GM19238 (cell line): ENCODE measurements at regions not wholly inside any gene's neighbourhood (a gene's known extent, or its start where the extent isn't known, plus 50 kb on each side); places are given as distances from the start of the nearest gene placed in this dataset.
"Not testable (repeated sequence)": the region's sequence is repeated elsewhere in the genome, so short reads cannot be mapped to it uniquely, and the experiment has no call there.

Experiments
- DNase-seq: peaks from one replicate; pipeline ENCODE4 v3.0.0; 2011; ENCODE audit warnings: low spot score; ENCODE audit not compliant: insufficient read length

DNA sequence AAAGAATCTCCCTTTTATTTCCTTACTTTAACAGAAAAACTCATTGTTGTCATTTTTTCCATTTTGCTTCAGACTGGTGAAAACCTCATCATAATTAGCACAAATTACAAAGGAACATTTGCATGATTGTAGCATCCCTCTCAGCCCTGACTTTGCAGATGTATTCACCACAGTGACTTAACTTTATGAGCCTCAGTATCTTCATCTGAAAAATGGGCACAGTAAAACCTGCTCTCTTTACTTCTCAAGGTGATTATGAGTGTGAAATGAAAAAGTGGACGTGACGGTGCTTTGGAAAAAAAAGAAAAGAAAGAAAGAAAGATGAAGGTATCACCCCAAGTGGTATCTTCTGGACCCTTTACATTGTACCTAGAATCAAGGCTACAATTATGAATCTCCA lies 193.4 kb upstream of the TOX3 start:
- no peak for DNase-seq

DNA sequence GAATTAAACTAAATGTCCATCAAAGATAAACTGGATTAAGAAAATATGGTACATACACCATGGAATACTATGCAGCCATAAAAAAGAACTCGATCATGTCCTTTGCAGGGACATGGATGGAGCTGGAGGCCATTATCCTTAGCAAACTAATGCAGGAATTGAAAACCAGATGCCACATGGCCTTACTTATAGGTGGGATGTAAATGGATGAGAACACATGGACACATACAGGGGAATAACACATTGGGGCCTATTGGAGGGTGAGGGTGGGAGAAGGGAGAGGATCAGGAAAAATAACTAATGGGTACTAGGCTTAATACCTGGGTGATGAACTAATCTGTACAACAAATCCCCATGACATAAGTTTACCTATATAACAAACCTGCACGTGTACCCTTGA lies 192.0 kb upstream of the TOX3 start:
- DNase-seq = not testable (repeated sequence)

DNA sequence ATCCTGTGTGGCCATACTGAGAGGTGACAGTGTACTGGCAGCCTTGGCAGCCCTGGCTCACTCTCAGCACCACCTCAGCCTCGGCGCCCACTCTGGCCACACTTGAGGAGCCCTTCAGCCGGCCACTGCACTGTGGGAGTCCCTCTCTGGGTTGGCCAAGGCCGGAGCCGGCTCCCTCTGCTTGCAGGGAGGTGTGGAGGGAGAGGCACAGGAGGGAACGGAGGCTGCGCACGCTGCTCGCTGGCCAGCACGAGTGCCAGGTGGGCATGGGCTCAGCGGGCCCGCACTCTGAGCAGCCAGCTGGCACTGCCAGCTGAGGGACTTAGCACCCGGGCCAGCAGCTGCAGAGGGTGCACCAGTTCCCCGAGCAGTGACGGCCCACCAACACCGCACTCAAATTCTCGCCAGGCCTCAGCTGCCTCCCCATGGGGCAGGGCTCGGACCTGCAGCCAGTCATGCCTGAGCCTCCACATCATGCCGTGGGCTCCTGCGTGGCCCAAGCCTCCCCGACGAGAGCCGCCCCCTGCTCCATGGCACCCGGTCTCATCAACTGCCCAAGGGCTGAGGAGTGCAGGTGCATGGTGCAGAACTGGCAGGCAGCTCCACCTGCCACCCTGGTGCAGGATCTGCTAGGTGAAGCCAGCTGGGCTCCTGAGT lies 184.4 kb upstream of the TOX3 start:
- no peak for DNase-seq

DNA sequence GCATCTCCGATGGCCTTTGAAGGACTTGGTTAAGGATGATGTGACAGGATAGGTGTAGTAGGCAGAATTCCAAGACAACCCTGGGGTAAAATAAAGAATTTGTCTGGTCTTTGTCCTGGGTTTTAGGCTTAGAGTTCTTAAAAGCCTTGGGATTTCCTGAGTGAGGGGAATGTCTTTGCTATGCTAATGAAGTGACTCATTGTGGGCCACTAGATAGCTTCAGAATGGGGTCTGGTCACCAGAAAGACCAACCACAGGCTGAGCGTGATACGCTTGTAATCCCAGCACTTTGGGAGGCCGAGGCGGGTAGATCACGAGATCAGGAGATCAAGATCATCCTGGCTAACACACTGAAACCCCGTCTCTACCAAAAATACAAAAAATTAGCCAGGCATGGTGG lies 182.8 kb upstream of the TOX3 start:
- no peak for DNase-seq

- no peak for DNase-seq
These were observed 180.9 kb upstream of the TOX3 start for GRCh38 chr16:52727849-52728248.

DNA sequence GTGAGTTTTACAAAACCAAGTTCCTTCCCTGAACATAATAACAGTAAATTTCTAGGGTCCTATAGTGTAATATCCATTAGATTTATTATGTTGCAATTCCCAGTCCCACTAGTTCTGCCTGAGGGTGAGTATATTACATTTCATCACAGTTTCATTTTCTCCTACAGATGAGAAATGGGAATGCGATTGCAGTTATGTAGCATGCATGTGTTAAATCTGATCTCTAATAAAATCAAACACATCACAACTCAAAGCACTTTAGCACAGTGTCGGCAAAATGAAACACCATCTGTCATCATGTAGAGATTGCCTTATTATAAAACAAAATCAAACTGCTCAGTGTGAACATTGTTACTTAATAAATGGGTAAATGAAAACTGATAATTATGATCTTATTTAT lies 180.5 kb upstream of the TOX3 start:
- no peak for DNase-seq

DNA sequence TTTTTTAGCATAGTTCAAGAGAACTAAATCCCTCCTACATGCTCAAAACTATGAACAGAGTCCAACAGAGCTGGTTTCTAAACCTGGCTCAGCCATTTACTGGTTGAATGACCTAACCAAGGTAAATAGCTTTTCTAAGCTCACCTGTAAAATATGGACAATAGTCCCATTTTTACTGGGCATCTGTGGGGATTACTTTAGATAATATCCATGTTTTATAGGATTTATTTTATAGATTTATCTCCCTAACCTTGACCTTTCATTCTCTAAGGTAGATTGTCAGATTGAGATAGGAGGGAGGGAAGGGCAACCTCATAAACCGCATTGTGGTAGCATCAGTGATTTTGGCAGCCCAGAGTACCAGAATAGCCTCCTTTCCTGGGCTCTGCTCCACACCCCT lies 178.5 kb upstream of the TOX3 start:
- DNase-seq = no peak

GRCh38 chr16:52725043-52725442 lies 178.1 kb upstream of the TOX3 start:
- no peak for DNase-seq

DNA sequence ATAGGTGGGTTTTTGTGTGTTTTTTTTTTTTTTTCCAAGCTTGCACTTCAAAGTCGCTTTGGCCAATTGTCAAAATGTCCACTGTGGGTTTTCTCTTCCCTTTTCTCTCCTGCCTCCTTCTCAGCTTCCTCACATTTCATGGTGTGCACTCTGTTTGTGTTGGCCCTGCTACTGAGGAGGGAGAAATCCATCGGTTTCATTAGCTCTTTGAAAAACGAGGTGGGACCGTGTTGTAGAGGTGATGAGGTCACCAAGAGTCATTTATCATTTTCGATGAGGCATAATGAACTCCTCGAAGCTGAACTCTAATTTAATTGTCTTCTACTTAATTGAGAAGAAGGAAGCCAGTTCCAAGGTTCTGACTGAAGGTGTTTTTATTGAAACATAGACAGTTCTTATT lies 174.4 kb upstream of the TOX3 start:
- no peak for DNase-seq

DNA sequence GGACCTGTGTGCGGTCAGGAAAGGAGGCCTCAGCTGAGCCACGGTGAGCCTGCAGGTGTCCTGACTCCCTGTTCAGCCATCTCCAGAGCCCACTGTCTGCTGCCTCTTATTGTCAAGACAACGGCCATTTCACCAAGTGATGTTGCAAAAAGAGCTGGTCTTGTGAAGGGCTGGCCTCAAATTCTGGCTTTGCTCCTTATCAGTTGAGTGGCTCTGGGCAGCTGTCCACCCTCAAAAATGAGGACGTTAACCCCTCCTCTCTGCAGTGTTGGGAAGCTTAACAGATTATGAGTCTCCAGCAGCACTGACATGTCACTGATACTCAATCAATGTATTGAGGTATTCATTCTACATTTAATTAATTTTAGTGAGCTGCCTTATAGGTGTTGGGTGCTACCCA lies 171.1 kb upstream of the TOX3 start:
- no peak for DNase-seq

GRCh38 chr16:52713740-52714139 lies 166.8 kb upstream of the TOX3 start:
- no peak for DNase-seq

DNA sequence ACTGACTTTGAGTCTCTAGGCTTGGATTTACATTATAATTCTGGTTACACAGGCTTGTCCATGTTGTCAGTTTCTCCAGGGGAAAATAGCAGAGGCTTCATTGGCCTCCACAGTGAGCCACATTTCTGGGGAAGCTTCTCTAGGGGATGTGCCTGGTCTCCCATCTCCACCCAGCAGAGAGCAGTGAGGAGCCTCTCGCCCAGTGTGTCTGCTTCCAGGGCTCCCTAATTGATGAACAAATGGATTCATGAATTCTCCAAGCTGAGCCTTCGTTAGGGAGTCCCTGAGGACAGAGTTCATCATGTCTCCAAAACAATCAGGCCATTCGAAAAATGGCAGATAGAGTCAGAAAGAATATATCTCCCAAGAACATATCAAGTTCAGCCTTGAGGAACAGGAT lies 162.4 kb upstream of the TOX3 start:
- no peak for DNase-seq

DNA sequence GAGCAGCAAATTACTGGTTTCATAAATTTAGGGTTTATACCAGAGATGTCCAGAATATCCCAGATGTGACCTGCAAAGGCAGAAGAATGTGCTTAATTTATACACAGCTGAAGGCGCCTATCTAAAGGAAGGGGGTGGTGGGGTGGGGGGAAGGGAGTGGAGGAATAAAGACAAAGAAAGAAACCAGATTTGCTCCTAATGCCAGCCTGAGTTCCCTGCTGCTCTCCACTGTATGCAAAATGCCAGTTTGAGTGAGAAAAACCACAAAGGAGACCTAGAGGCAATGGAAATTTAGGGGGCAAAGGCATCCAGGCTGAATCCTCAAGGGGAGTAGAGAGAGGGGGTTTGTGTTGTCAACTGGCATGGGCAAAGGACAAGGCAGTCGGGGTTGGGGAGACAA lies 161.5 kb upstream of the TOX3 start:
- DNase-seq = no peak

DNA sequence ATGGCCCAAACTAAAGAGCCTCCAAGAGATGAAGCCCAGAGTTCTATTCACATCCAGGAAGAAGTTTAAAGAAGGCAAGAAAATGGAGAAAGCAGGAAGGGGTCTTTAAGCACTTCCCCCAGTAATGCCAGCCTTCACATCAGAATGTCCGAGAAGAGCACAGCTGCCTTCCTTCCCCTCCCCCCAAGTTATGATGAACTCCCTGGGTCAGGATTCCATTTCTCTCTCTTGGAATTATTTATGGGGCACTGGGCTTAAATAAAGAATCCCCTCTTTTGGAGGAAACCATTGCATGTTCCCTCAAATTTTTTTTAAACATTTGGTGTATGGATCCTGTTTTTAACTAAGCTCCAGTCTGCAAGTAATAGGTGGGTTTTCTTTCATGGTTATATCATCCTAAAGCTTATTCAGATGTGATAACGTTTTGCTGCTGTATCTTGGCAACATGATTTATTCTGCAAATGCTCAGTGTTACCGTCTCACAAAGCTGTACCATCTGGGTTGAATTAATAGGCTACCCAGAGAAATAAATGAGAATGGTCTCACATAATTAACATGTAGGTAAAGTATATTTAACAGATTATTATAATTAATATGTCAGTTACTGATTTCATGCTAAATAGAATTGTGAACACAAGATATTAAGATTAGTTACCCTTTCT lies 160.9 kb upstream of the TOX3 start:
- no peak for DNase-seq

GRCh38 chr16:52705122-52705521 lies 158.2 kb upstream of the TOX3 start:
- DNase-seq = no peak

GRCh38 chr16:52697971-52698370 lies 151.0 kb upstream of the TOX3 start:
- DNase-seq = no peak

DNA sequence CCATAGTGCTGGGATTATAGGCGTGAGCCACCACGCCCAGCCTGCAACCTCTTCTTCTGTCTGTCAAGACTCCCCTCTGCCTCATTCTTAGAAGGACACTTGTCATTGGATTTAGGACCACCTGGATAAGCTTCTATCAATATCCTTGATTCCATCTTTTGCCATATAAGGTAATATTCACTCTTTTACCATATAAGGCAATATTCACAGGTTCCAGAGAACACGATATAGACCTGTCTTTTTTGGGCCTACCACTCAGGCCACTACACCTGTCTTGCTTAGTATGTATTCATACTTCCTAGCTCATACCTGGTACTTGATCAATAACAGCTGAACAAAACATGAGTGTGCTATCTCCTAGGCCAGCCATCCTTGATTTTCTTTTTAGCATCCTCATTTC lies 149.2 kb upstream of the TOX3 start:
- DNase-seq = no peak

GRCh38 chr16:52690468-52690867 lies 143.5 kb upstream of the TOX3 start:
- no peak for DNase-seq

- no peak for DNase-seq
These were observed 134.1 kb upstream of the TOX3 start for GRCh38 chr16:52680993-52681392.

- no peak for DNase-seq
These were observed 130.6 kb upstream of the TOX3 start for GRCh38 chr16:52677501-52677900.

GRCh38 chr16:52676959-52677358 lies 130.0 kb upstream of the TOX3 start:
- no peak for DNase-seq

- DNase-seq = no peak
These were observed 124.6 kb upstream of the TOX3 start for GRCh38 chr16:52671590-52671989.

DNA sequence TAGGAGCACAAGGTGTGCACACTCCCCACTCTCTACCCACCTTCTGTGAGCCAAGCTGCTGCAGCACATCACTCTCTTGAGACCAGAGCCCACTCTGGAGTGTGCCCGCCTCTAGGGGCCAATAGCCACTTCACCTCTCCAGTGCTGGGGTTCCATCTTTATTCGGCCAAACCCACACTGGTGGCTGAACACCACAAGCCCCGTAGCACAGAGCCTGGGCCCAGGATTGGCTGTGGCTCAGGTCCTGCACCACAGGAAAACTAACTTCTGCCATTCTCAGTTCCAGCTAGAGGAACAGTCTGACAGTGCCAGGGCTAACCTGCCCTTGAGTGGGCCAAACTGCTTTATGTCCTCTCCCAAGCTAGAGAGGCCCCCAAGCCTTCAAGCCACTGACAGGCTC lies 111.0 kb upstream of the TOX3 start:
- DNase-seq = no peak

DNA sequence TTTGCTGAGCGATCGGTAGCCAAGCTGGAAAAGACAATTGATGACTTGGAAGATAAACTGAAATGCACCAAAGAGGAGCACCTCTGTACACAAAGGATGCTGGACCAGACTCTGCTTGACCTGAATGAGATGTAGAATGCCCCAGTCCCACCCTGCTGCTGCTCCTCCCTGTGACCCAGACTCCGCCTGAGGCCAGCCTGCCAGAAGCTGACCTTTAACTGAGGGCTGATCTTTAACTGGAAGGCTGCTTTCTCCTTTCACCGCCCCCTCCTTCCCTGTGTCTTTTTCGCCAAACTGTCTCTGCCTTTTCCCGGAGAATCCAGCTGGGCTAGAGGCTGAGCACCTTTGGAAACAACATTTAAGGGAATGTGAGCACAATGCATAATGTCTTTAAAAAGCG lies 109.0 kb upstream of the TOX3 start:
- not testable (repeated sequence) for DNase-seq
